ENCODE measurements at regions not wholly inside any gene's neighbourhood (a gene's known extent, or its start where the extent isn't known, plus 50 kb on each side); places are given as distances from the start of the nearest gene placed in this dataset.

DNA sequence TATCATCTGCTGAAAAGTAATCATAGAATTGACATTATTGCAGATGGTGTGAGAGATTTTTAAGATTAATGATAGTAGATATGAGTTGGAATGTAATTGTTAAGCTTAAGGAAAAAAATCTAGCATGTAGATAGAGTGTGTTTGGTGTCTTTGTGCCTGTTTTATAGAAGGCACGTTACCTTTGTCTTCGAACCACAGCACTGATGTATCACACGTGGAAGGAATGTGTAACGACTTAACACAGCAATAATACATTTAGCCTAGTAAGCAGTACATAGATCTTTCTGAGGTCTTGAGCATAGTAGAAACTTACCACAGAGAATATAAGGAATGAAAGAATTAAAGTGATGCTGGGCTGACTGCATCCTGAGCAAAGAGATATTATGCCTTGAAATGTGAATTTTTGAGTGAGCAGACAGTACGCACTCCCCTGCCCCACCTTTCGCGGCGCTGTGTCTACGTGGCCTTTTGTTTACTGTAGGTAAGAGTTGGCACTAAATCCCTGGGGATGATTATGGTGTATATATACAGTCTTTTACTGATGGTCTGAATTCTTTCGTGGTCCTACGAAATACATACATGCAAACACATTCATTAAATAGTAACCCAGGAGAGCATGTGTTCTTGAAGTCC lies 217.6 kb upstream of the TOPAZ1 start:
- no peak for ATAC-seq

DNA sequence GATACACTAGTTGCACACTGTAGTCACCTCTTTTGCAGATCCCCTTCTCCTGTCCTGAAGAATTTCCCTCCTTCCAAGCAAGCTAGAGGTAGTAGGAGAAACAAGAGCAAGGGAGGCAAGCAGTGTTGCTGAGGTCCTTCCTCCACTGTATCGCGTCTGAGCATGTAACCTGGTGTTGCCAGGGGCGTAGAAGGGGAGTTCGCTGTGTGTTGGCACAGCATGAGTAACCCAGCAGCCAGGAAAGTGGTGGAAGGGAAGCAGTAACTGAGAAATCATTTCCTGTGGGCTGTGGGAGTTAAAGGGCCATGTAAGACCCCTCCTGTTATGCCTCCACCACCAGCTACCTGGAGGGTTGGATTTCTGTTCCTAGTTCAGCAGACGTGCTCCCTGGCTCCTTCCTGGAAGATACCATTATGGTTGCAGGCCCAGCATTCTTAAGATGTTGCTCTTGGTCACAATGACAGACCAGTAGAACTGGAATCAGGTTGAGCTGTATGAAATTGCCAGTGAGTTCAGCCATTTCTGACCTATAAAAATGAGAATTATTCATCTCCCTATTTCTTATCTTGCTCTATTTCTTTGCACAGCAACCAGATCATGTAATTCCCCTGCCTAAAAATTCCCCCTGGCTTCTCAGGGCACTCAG lies 215.3 kb upstream of the TOPAZ1 start:
- ATAC-seq: no peak

DNA sequence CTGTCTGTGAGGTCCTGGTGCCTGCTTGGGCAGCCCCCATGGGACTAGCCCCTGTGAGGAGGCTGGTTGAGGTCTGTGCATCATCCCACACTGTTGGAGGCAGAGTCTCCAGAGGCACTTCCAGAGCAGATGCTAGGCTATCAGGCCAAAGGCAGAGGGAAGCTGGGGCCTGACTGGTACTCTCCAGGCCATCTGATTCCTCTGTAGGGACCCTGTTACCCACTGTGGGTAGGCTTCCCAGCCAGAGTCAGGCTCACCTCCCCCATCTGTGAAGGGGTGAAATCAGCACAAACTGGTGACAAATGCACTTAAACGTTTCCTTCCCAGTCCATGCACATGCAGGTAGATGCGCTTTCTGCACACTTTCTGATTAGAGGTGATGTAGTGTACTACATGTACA lies 212.6 kb upstream of the TOPAZ1 start:
- ATAC-seq: no peak

DNA sequence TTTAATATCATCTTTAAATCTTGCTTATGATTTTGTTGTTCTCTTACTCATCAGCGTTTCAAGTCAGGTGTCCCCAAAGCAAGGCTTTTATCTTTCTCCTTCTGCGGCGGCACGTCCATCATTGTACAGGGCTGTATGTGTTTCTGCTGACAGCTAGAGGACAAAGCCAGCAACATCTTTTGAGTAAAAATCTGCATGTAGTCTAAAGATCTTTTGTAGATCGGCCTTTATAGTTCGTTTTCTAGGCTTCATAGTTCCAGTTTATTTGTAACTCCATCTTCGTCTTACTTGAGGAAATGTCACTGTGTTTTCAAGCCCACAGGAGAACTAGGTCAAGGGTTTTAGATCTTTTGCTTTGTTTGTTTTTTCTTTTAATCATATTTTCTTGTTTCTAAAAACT lies 211.4 kb upstream of the TOPAZ1 start:
- no peak for ATAC-seq

DNA sequence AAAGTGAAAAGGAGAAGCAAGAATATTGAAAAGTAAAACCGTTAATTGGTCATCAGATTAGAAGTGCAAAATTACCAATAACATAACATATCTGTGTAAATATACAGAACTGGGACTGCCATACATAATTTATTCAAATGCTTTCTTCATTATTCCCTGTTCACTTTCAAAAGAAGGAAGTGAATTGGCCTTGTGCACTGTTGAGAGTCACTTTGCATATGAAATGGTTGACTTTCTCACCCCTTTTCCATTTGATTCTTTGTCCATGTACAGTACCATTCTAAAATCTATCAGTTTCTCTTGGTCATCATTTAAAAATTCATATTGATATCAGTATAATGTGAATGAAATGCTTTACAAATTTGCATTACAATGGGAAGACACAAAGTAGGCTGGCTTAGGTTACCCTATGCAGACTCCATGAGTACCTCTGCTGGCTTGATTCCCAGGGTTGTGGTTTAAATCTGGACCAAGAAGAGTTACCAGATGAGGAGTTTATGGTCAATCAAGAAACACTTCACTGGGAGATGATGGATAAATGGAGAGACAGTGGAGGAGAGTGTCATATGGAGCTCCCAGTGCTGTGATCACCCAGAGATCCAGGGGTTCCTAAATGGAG lies 210.9 kb upstream of the TOPAZ1 start:
- ATAC-seq: no peak

DNA sequence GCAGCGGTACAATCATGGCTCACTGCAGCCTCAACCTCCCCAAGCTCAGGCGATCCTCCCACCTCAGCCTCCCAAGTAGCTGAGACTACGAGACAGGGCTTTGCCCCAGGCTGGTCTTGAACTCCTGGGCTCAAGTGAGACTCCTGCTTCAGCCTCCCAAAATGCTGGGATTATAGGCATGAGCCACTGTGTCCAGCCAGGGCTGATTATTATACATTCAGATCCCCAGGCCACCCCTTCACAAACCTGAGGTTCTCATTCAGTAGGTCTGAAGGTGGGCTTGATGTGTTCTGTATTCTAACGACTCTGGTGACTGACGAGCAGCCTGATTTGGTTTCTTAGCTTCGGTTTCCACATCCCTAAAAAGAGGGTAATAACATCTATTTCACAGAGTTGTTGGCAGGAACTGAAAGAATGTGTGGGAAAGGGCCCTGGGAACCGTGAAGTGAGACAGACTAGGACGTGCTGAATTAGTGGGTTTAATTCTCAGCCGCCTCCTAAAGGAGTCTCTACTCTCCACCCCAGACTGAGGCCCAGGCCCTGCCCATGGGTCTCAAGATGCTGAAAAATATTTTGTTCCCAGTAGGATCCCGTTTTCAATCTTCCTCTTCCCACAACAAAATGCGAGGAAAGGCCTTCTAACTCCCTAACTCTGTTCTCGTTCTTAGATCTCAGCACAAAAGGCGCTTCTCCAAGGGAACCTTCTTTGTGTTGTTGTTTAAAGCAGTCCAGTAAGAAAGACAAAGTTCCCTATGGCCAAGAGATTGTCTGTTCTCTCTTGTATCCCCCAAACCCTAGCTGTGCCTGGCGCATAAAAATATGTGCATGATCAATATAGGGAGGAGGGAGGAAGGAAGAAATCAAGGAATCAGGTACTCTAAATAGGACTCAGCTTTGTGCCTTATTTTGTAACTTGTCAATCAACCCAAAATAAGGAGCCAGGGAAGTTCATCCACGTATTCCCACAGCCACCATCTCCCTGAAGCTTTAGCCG lies 210.0 kb upstream of the TOPAZ1 start:
- no peak for ATAC-seq

DNA sequence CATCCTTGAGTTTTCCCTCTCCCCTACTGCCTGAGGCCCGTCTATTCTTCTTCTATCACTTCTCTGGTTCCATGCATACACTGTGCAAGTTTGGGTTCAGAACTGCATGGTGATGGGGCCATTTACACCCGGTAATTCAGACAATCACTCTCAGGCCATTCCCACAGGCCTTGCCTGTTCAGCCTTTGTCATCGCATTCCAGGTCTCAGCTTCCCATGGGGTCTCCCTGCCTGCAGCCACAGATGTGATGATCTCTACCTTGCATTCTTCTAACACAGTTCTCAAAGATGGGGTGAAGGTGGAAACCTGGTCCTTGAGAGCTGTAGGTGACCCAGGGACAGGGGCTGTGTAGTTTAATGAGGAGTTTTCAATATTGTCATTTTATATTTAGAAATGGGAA lies 209.2 kb upstream of the TOPAZ1 start:
- no peak for ATAC-seq

DNA sequence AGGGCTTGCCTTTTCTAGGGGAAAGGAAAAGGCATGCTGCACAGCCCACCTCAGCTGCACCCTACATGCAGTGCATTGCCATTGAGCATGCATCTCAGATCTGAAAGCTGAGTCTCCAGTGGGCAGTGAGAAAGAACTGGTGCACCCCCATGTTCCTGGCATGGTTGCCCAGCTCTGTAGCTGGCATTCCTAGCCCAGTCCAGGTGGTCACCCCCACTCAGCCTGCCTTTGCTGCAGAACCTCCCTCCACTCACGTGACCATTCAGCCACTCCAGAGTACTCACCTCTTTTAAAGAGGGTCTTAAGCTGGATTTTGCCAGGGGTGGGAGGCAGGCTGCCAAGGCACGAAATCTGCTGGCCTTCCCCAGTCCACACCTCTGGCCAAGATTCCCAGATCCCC lies 208.6 kb upstream of the TOPAZ1 start:
- no peak for ATAC-seq

DNA sequence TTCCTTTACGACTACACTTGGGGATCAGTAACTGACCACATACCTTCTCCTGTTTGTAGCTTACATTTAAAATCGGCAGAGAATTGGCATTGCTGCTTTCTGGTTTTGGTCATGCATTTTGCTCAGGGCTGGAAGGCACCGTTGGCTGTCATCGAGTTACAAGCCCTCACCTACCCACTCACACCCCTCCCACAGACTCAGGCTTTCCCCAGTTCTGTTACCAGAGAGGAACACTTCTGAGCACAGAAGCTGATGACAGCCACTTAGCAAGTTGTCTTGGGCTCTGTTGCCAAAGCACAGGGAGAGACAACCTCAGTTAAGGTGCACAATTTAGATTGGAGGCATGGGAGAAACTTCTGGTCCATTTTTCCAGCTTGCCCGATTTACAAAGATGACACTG lies 204.8 kb upstream of the TOPAZ1 start:
- ATAC-seq: no peak

DNA sequence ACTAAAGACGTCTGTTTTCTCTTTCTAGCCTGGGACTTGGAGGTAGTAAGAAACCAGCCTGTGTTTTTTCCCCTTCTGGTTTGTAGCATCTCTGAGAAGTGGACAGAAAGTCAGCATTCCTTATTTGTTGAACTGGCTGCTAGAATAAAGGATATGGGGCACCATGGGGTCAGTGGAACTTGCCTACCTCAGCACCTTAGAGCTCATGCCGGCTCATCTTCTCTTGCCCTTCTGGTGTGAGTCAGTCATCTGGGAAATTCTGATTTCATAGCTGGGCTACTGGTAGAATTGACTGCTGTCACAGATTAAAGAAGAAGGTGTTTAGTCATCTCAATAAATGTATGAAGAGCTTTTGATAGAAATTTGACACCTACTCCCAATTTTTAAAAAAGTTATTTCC lies 202.7 kb upstream of the TOPAZ1 start:
- ATAC-seq: no peak

DNA sequence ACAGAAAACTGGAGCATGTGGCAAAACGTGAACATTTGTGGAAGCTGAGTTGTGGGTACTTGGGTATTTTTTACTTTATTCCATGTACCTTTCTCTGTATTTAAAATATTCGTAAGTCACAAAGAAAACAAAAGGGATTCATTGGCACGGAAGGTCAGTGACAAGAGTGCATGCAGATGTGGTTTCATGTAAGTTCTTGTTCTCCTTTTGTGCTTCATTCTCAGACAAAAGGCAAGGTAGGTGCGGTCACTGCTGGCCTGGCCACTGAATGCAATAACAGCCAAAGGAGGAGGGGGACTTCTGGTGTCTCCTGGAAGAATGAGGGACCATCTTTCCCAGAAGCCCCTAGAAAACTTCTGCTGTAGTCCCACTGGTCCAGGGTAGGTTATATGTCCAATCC lies 200.0 kb upstream of the TOPAZ1 start:
- no peak for ATAC-seq

DNA sequence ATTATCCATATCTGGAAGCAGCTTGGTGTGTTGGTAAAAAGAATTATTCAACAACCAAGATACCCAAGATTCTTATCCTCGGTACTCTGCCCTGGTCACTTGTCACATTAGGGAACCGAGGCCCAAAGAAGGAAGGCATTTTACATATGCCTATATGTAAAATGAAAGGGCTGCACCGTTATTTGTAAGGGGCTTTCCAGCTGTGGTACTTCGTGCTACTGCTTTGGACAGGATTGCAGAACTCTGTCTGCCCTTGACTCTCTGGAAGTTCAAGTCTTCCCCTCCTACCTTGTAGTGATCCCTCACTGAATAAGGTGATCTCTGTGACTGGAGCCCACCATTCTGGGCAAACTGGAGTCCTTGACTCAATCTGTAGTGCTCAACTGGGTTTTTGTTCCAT lies 198.9 kb upstream of the TOPAZ1 start:
- no peak for ATAC-seq

DNA sequence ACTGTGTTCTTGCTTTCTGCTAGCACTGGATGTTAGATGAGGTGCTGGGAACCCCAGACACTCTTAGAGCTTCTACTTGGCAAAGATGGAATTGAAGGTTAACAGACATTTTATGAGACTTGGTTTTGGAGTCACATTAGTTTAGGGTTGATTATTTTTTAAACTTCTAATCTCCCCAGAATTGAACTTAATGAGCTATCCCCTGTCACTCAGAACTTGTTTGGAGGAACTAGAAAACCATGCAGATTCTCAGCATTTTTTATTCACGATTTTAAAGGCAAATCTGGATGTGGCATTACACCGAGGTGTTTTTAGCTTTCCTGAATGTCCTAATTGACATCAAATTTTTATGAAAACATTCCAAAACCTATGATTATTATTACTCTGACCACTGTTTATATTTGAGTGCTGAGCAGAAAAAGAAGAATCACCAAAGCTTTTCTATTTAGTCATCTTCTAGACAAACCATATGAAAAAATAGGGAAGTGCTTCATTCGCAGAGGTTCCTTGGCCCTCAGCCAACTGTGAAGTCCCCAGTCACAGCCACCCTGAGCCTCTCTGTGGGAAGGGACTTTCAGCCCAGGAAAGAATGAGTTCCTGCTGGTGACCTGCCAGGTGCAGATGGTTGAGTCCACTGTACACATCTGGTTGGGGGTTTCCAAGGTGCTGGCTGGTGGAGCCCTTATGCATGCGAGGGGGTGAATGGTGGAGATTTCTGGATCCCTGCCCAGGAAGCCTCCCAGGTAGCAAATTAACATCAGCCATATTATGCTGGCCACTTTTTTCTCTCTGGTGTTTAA lies 196.0 kb upstream of the TOPAZ1 start:
- ATAC-seq: peak; percentile 41

DNA sequence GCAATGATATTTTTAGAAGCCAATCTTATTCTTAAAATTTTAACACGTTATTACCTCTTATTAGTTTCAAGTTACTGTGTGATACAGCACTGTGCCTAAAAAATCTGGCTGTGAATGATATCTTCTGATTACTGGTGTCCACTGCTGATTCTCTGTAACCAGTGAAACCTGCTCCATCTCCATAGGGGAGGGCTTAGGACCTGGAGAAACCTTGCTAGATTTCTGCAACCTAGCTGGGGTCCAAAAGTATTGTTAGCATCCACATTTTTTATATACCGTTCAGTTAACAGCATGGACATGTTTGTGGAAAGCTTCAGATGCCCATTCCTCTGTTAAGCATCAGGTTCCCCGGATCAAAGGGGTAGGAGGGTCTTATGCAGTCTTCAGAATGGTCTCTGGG lies 193.9 kb upstream of the TOPAZ1 start:
- ATAC-seq: no peak

DNA sequence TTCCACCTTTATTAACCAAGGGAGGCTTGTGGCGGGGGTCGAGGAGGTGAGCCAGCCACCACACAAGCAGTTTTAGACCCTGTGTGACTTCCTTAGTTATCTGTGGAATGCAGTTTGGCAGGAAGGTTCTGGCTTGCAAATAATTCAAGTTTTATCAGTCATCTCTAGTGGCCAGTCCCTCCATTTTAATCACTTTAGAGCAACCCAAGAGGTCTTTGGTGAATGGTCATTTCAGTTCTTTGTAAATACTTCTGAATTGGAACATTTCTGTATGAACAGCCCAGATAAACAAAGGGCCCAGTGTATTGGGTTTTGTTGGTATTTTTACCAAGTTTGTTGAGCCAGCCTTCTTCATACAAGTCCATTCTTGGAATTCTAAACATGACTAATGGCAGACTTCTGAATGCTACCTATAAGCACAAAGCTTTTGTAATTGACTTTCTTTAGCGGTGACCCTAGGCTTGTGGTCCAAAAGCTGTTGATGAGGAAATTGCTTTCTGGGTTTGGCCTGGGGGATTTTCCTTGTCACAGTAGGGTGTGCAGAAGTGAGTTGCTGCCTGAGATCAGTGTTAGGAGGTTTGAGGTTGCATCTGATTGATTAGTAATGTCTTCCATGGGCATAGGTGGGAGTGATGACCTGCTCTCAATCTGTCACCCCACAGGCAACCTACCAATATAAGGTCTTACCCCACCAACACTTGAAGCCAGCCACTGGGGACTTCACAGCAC lies 193.3 kb upstream of the TOPAZ1 start:
- ATAC-seq: no peak

DNA sequence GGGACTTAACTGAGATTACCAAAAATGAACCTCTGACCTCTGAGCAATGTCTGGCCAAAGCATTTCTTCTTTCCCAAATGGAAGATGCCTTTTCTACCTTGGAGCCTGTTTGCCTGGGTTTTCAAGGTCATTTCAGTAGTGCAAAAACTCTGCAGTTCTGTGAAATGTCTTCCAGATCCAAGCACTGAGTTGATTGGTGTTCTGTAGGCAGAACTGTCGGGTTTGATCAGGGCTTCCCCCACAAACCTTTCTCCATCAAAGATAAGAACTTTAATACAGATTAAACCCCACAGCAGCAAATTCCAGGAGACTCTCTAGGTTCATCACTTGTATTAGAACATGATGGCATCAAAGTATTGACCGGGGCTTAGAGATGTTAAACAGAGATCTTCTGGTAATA lies 192.7 kb upstream of the TOPAZ1 start:
- no peak for ATAC-seq

DNA sequence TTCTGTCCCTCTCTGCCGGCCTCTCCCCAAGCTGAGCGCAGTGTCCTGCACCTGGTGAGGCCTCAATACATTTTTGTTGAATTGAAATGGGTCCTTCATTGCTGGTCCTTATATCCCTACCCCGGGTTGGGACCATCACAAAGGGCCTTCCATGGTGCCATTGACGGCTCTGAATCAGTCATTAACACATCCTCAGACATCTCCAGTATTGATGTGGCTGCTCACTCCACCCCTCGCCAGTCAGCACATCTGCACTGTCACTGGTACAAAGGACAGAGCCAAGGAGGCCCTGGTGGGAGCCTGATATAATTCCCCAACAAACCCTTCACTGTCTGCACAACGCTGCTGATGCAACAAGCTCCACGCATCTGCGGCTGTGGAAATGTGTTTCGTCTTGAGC lies 191.6 kb upstream of the TOPAZ1 start:
- no peak for ATAC-seq

DNA sequence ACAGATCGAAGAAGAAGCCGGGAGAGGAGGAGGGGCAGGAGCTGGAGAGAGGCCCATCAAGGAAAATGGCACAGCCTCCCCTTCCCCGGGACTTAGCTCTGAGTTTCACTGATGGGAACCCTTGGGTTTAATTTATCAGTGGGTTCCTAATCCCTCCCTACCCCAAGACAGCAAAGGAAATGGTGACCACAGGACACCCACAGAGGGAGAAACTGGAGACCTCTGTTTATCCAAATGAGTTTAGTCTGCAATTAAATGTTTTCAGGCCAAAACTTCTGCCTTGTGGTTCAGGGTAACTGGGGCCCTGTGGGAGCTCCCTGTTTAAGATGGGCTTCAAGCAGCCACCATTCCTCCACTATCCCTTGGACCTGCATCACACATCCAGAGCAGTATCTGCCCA lies 190.8 kb upstream of the TOPAZ1 start:
- no peak for ATAC-seq

DNA sequence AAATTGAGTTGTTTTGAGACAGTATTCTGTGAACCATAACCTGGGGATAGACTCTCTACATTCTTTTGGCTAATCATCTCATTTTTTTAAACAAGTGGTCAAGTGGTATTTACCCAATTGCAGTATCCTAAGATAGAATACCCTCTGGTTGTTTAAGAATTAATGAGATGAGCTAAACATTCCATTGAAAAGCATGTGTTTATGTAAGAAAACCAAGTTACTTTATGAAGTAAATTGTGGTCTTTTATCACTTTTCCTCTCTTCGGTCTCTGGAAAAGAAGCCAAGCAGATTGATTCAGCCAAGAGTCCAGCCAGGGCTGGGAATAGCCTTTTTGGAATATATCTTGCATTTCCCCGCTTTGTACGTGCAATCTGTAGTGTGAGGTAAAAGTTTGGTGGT lies 185.7 kb upstream of the TOPAZ1 start:
- no peak for ATAC-seq

DNA sequence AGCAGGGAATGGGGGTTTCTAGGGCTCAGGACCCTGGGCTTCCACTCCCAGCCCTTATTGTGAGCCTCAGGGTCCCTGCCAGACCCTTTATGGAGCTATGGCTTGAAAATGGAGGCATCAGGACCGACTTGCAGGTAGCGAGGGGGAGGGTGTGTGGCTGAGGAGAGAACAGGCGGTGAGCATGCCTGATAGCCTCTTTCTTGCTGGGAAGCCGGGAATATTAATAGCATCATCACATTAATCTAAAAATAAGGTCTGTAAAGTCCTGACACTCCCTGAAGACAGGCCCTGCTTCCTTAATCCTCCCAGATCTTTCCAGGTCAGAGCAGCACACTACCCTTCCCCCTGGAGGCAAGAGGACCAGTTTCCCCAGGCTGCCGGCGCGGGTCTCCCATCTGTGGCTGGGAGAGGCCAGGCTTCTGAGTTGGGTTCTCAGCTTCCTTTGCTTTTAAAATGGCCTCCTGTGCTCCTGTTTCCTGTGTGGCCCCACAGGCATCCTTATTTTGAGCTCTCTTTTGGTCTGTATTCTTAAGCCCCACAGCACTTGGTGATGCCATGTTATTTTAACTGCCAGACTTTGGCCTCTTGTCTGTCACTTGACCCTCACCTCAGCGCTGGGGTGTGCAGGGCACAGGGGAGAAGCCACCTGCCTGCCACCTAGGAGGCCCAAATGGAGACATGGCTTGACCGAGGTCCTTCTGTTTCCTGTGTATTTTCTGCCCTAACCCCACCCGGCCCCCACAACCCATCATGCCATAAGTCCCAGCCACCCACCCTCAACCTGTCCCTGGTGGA lies 185.0 kb upstream of the TOPAZ1 start:
- ATAC-seq: no peak

Measured in esophagus mucosa (tissue), 1 donor.